Psoas muscle (tissue), 7 donors: ENCODE measurements at regions not wholly inside any gene's neighbourhood (a gene's known extent, or its start where the extent isn't known, plus 50 kb on each side); places are given as distances from the start of the nearest gene placed in this dataset.

Source experiments
- ATAC-seq, 4 donors: fragments of 200-7000 bp; cut with Tn5 transposase; one replicate each; pipeline ENCODE4 v1.9.1; 2020; ENCODE audit warnings: moderate library complexity in 3 of 4, mild to moderate bottlenecking in 2 of 4
- DNase-seq, 2 donors: peaks; one replicate each; pipeline ENCODE4 v3.0.0-alpha.2; 2020
- H3K27ac ChIP-seq: fragments of 200-600 bp; one replicate; pipeline ENCODE4 v1.8.0; 2022
- H3K27me3 ChIP-seq, 3 donors: fragments of 200-600 bp in 1 of 3; one replicate each; pipeline versions ENCODE4 v1.6.1 to v1.8.0; 2013 to 2022; ENCODE audit warnings: low read length in 2 of 3, mild to moderate bottlenecking in 2 of 3, moderate library complexity in 1 of 3; ENCODE audit not compliant: insufficient read depth in 3 of 3
- H3K36me3 ChIP-seq, 2 donors: fragments of 200-600 bp in 1 of 2; one replicate each; pipeline versions ENCODE4 v1.6.1 to v1.8.0; 2013 to 2022; ENCODE audit warnings: low read depth in 1 of 2, mild to moderate bottlenecking in 1 of 2, moderate library complexity in 1 of 2; ENCODE audit not compliant: insufficient read depth in 1 of 2
- H3K4me1 ChIP-seq: fragments of 200-600 bp; one replicate; pipeline ENCODE4 v1.8.0; 2022
- H3K4me3 ChIP-seq: fragments of 200-600 bp; one replicate; pipeline ENCODE4 v1.8.0; 2022; ENCODE audit warnings: mild to moderate bottlenecking
- H3K9me3 ChIP-seq: fragments of 200-600 bp; one replicate; pipeline ENCODE4 v1.8.0; 2022
- CTCF ChIP-seq: fragments of 200-600 bp; IDR thresholded peaks from one replicate; pipeline ENCODE4 v1.8.0; 2022; ENCODE audit warnings: antibody characterized with exemption
- WGBS, 3 donors: extraction: QIAGEN DNeasy Blood & Tissue Kit; methylation state at CpG; one replicate each; pipeline versions ENCODE4 v1.1.6 to v1.1.7; 2013; 5-methylcytosine and 5-hydroxymethylcytosine counted together
- intact Hi-C, 2 donors: fragments of 100-400 bp; cut with DNase I; formaldehyde crosslinking; loops; one replicate each; pipeline versions ENCODE4 v1.11.0 to v1.14.2; 2022
- donor health status: healthy with polysubstance abuse.
- donor health status: DM: no; HTN: no; CAD: no; lungs with moderate emphysema.
- donor health status: Bipolar disorder and iron deficiency.
- donor health status: healthy.
- donor health status: DM: yes; HTN: yes; CAD: no.
- donor health status: DM: no; HTN: no; CAD: no.
- donor health status: DM: yes; HTN: yes; CAD: no.

- Histone ChIP-seq H3K36me3 (no peaks in the 10 kb centered on the region), H3K27me3 (no peaks in the 10 kb centered on the region), H3K4me1 (no peaks in the 10 kb centered on the region), H3K4me3 (no peak overlapping the region), H3K9me3 (no peaks in the 10 kb centered on the region), H3K27ac (no peak overlapping the region)
- no peak for ATAC-seq
- DNase-seq: no peak
- TF ChIP-seq CTCF: no peak
- intact Hi-C loops: no loop called here
- WGBS, 3 donors: 82 to 89% (median 84%) methylated on average over 4 of the region's 4 CpGs
These were observed 195.1 kb upstream of the EDNRA start for GRCh38 chr4:147285751-147286150.

- no peak for TF ChIP-seq CTCF
- no peaks in the 10 kb centered on the region for H3K9me3 ChIP-seq
- intact Hi-C loops: no loop called here
- no peaks in the 10 kb centered on the region for H3K36me3 ChIP-seq
- H3K4me3 ChIP-seq: no peak overlapping the region
- ATAC-seq (no peak), DNase-seq (no peak)
- no peaks in the 10 kb centered on the region for H3K27me3 ChIP-seq
- WGBS, 3 donors: 74 to 84% (median 76%) methylated on average over 6 of the region's 6 CpGs
- no peaks in the 10 kb centered on the region for H3K4me1 ChIP-seq
- H3K27ac ChIP-seq: no peak overlapping the region
These were observed 193.9 kb upstream of the EDNRA start for GRCh38 chr4:147286846-147287587.

- no peak overlapping the region for H3K4me3 ChIP-seq
- WGBS, 3 donors: 37 to 44% (median 39%) methylated on average over 2 of the region's 2 CpGs
- H3K4me1 ChIP-seq: no peaks in the 10 kb centered on the region
- no peak for ATAC-seq
- no peaks in the 10 kb centered on the region for H3K27me3 ChIP-seq
- no peak for TF ChIP-seq CTCF
- no peaks in the 10 kb centered on the region for H3K9me3 ChIP-seq
- DNase-seq: no peak
- H3K36me3 ChIP-seq: no peaks in the 10 kb centered on the region
- no peak overlapping the region for H3K27ac ChIP-seq
- intact Hi-C loops: no loop called here
These were observed 193.4 kb upstream of the EDNRA start for GRCh38 chr4:147287588-147287890.

- H3K27me3 ChIP-seq: no peaks in the 10 kb centered on the region
- no peak for ATAC-seq
- WGBS, 3 donors: 96 to 100% (median 100%) methylated on average over 1 of the region's 1 CpG
These were observed 192.4 kb upstream of the EDNRA start for GRCh38 chr4:147288512-147288911.

More at GRCh38 chr4:147288512-147288911, 192.4 kb upstream of the EDNRA start:
- H3K4me1 ChIP-seq: no peaks in the 10 kb centered on the region
- TF ChIP-seq CTCF: no peak
- no peak for DNase-seq
- no peak overlapping the region for H3K27ac ChIP-seq
- intact Hi-C loops: no loop called here
- no peak overlapping the region for H3K4me3 ChIP-seq
- H3K36me3 ChIP-seq: no peaks in the 10 kb centered on the region
- no peaks in the 10 kb centered on the region for H3K9me3 ChIP-seq
